Ishikawa (cell line): ENCODE measurements at regions not wholly inside any gene's neighbourhood (a gene's known extent, or its start where the extent isn't known, plus 50 kb on each side); places are given as distances from the start of the nearest gene placed in this dataset.

Experiments
- MAX ChIP-seq: IDR thresholded peaks from 2 replicates; pipeline ENCODE4 v1.6.1; 2012
- RAD21 ChIP-seq: IDR thresholded peaks from 2 replicates; pipeline ENCODE4 v1.6.1; 2012; ENCODE audit warnings: low read depth

- TF ChIP-seq MAX: no peak
- TF ChIP-seq RAD21: no peak
Observed at GRCh38 chr4:81602854-81603253, 131.1 kb upstream of the RASGEF1B start.
